Hematopoietic multipotent progenitor cell treated with erythropoietin and hydrocortisone succinate and interleukin-3 and kit ligand, for 8 days (in vitro differentiated cells): ENCODE measurements at regions not wholly inside any gene's neighbourhood (a gene's known extent, or its start where the extent isn't known, plus 50 kb on each side); places are given as distances from the start of the nearest gene placed in this dataset.
"Not testable (repeated sequence)": the region's sequence is repeated elsewhere in the genome, so short reads cannot be mapped to it uniquely, and the experiment has no call there.

Source experiments
- DNase-seq: peaks from one replicate; pipeline ENCODE4 v3.0.0-alpha.2; 2015

DNA sequence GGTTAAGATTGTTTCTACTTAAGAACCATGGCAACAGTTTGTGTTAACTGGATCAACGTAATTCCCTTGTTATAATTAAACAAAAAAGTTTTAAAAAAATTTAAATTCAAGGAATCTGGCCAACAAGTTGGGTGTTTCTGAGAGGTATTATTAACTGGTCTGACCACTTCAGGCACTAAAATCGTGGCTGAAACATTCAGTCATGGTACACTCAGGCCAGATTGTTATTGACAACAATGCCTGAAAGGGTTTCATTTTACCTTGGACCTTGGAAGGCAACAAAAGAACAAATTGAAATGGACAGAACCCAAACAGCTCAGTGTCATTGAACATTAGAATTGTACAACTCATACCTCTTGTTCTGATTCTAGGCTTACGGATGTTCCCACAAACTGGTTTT is 103.3 kb upstream of the ARMC3 start:
- DNase-seq, result no peak

DNA sequence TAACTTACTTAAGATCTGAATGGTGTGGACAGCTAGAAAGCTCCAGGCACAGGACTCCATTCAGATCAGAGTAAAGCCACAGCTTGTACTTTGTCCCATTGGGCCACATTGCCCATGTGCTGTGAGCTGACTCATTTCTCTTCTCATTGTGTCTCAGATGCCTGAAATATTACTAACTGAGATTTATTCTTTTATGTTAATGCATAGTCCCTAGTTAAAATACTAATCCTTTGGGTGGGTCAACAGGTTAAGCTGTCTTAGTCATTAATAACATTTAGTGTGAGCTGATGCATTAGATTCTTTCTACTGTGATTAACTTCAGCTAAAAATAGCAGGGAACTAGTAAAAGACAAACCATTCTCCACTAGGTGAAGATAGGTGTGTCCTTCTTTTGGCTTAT is 104.7 kb upstream of the ARMC3 start:
- no peak for DNase-seq

DNA sequence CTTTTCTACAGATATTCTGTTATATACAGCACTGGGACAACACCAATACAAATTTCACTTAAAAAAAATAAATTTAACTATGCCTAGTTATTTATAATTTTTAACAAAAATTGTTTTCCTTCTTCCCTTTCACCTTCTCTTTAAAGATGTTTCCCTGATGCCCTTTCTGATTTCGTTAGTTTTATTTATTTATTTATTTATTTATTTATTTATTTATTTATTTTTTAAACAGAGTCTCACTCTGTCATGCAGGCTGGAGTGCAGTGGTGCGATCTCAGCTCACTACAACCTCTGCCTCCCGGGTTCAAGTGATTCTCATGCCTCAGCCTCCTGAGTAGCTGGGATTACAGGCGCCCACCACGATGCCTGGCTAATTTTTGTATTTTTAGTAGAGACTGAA is 105.9 kb upstream of the ARMC3 start:
- DNase-seq, result not testable (repeated sequence)

DNA sequence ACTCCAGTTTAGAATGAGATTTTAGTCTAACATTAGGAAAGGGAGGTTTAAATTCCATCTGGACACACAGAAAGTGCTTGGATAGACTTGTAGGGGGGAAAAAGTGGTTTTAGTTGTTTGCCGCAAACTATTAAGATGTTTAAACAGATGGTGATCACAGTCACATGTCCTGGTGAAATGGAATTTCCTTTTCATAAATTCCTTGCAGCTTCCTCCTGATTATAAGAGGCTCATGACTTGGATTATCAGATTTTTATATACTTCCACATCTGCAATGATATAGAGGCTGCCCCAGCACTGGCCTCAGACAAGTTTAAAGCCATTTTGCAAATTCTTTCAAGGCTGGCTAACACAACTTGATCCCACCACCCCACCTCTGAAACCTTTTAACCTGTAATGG is 106.4 kb upstream of the ARMC3 start:
- DNase-seq, result no peak

DNA sequence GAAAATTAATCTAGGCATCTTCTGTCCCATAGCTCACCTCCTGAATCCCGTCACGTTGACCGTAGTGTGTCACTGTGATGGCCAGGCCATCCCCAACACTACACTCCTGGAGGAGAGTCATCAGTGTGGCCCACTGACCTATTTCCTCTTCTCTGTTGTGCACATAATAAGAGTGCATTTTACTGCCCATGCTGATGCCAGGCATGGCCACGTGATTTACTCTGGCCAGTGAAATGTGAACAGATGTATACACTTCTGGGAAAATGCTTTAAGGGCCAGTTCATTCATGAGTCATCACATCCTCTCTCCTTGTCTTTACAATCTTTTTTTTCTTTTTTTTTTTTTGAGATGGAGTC is 101.9 kb upstream of the PIP4K2A start:
- DNase-seq, result peak; percentile 42

DNA sequence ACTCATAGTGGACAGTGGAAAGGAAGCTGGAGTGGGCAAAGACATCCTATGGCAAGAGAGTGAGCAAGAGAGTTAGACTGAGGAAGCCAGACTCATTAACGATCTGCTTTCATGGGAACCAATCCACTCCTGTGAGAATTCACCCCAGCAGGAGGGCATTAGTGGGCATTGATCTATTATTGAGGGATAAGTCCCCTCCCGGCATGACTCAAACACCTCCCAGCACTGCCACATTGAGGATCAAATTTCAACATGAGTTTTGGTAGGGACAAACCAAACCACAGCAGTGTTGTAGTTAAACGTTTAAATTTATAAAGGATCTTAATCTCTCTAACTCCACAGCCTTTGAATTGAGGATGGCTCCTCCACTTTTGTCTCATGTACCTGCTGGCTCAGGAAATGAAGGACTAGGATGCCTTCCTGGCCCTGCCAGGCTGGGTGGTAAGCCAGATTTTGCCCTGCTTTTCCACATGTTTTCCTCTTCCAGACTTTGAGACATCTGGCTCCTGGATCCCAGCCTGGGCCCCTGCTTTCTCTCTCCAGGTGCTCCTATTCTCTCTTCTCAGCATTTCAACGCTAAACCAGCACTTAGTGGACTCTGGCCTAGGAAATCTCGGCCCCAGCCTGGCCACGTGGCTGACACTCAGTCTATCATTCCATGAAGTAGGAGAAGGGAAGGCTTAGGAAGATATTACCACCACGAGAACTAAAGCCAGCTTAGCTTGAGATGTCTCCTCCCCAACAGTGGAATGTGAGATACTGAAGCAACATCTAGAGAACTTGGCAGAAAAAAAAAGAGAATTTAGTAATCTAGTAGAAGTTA is 96.5 kb upstream of the PIP4K2A start:
- DNase-seq, result no peak

DNA sequence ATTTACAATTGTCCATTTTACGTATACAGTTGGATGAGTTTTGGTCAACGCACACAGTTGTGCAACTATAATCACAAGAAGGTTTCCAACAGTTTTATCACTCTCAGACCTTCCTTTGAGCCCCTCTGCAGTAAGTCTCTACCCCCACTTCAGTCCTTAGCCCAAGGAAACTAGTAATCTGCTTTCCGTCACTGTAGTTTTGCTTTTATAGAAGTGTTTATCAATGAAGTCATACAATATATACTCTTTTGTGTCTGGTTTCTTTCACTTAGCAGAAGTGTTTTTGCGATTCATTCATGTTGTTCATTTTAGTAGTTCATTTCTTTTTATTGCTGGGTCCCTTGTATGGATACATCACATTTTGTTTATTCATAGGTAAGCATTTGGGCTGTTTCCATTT is 92.9 kb upstream of the PIP4K2A start:
- DNase-seq, result no peak

DNA sequence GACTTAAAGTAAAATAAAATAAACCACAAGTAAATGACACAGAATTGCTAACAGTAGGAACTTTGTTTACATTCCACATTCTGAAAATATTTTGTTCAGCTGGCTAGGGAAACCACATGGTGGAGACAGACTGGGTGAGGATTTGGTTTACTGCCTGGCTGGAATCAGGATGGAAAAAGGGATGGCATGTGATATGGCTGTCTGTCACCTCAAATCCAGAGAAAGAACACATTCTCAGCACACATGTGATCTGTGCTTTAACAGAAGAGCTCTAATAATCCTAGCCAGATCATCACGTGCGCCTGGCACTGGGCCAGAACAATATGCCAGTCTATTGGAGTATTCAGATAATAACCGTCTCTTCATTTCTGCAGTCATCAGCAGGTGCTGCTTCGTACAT is 90.9 kb upstream of the PIP4K2A start:
- DNase-seq, result peak; percentile 87

DNA sequence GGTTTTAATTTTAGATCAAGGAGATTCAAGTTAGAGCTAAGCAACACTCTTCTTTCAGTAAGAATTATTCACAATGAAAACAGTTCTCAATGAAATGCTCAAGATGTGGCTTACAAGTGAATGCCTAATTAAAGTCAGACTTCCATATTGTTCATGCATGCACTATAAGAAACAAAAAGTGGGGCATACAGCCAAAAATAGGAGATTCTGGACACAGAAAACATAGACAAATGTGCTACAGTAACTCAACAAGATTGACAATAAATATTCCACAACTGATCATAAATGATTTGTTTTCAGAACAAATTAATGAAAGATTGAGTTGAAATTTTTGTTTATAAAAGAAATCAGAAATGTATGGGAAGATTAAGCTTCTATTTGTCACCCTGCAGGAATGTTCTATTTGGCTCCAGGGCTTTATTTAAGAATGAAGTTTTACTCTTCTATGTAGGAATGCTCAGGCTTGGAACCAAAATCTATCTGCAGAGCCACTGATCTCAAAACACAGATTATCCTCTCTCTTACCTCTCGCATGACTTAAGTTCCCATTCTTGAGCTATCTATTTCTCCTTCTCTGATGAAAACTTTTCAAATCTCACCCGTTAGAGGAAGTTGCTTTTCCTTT is 89.0 kb upstream of the PIP4K2A start:
- no peak for DNase-seq

DNA sequence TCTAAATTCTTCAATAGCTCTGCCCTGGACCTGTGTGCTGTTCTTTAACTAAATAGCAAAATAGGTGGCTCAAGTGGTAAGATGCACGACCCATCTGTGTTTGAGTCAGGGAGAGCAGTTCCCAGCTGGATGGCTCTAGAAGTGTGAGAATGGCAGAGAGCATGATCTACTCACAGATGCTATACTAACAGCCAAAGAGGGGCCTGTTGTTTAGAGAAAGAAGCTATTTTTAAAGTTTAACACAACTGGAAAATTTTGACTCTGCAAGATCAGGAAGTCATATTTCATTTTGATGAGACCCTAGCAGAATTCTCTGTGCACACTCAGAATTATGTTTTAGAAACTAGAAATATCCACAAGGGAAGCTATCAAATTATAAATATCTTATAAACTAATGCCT is 87.4 kb upstream of the PIP4K2A start:
- no peak for DNase-seq

DNA sequence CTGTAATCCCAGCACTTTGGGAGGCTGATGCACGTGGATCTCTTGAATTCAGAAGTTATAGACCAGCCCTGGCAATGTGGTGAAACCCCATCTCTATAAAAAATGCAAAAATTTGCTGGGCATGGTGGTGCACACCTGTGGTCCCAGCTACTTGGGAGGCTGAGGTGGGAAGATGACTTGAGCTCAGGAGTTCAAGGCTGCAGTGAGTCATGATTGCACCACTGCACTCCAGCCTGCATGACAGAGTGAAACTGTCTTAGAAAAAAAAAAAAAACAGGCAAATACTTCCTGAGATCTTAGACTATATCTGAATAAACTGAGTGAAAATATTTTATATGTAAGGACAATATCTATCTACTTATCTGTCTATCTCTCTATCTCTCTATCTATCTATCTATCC is 83.4 kb upstream of the PIP4K2A start:
- not testable (repeated sequence) for DNase-seq

DNA sequence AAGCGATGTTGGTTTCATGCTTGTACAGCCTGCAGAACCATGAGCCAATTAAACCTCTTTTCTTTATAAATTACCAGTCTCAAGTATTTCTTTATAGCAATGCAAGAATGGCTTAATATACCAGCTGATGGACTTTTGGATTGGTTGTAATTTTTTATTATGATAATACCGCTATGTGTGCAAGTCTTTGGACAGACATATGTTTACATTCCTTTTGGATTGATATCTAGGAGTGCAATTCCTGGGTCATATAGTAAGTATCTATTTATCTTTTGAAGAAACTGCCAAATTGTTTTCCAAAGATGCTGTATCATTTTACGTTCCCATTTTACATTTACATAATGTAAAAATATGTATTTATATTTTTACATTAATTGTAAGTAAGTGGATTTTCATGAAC is 81.2 kb upstream of the PIP4K2A start:
- DNase-seq, result no peak

DNA sequence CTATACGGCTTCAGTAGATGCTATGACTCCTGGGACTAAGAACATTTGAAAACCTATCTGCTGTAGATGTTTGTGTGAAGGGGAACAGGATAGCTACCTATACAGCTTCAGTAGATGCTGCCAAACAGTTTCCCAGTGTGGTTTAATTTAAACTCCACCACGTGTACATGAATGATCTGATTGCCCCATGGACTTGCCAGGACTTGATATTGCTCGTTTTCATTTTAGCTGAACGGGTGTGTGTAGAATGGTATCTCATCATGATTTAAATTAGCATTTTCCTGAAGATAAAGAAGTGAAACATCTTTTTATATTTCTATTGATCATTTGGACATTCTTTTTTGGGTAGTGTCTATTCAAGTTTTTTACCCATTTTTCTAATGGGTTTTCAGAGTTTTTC is 77.8 kb upstream of the PIP4K2A start:
- no peak for DNase-seq

DNA sequence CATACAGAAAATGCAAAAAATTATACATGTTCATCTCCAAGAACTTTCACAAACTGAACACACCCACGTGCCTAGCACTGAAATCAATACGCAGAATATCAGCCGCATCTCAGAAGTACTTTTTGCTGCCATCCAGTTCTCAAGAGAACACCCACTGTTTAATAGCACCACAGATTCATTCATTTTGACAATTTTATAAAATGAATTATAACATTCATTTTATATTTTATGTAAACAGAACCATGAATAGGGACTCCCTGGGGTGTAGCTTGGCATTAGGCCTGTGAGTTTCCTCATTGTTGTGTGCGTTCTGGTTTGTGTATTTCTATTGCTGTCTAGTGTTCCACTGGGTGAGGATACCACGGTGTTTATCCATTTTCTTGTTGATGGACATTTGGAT is 77.3 kb upstream of the PIP4K2A start:
- no peak for DNase-seq

DNA sequence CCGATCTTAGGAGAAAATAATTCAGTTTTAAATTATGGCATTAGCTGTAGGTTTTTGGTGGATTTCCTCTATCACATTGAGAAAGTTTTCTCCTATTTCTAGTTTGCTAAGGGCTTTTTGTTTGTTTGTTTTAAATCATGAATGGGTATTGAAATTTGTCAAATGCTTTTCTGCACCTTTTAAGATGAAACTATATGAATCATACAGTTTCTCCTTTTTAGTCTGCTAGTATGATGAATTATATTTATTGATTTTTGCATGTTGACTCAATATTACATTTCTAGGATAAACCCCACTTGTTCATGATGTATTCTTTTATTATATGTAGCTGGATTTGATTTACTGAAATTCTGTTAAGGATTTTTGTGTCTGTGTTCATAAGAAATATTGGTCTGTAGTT is 70.3 kb upstream of the PIP4K2A start:
- no peak for DNase-seq

DNA sequence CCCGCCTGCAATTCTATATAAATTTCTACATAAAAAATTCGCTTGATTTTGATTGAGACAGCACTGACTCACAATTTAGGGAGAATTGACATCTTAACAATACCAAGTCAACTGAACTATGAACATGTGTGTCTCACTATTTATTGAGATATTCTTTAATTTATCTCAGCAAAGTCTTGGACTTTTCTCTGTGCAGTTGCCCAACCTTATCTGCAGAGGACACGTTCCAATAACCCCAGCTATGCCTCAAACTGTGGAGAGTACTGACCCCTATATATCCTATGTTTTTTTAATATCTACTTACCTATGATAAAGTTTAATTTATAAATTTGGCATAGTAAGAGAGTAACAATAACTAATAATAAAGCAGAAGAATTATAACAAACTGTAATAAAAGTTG is 69.4 kb upstream of the PIP4K2A start:
- DNase-seq, result peak; percentile 25

DNA sequence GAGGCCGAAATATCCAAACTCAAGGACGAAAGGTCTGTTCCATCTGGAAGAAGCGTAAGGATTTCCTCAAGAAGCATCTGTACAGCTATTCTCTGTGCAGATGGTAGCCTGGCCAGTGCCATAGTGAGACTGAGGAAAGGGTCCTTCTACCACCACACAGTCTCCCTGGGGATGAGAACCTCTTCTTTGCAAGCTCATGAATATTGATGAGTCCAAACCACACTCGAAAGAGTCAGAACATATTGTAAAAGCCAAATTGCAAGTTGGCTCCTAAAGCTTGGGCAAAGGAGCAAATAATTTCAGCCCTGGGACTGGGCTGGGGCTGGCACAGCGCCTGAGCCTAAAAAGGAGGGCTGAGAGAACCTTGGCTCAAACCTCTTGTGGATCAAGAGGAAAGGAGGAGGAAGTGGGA is 66.1 kb upstream of the PIP4K2A start:
- DNase-seq, result no peak

DNA sequence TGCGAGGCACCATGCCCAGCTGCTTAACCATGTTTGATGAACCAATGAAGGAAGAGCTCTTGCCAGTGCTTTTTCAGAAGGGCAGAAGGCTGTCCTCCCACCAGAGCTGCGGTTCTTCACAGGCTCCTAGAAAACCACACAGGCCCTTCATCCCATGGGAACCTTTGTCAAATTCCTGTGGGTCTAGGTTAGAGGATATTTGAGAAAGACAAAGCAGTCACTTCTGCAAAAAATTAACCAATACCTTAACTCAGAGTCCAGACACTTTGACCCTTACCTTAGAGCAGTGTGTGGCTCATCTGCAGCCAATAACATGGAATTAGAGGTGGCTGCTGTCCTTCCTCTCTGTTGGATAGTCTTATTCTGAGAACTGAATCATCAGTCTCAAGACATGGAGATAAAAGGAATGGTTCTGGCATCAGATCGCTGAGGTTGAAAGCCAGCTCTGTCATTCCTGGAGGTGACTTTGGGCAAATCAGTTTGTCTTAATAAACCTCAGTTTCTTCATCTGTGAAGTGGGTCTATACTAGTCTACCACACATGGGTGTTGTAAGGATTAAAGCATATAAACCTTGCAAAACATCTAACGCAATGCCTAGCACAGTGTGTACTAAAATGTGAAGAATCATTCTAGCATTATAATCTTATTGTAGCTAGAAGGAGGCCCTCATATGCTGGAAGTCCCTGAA is 65.1 kb upstream of the PIP4K2A start:
- no peak for DNase-seq

DNA sequence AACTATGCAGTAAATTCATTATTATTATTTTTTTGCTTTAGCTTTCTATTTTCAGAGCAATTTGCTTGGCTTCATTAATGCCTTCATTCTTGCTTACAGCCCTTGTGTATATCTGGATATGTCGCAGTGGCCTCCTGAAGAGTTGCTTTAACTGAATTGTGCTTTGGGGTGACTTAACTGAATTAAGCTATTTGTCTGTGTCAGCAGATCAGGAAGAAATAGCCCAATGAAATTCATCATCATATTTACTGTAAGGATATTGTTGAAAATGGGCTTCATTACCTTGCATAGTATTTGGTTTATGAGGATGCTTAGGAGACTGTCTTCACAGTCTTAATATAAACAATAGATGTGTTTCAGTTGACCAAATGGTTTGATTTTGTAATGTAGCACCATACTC is 59.7 kb upstream of the PIP4K2A start:
- no peak for DNase-seq

DNA sequence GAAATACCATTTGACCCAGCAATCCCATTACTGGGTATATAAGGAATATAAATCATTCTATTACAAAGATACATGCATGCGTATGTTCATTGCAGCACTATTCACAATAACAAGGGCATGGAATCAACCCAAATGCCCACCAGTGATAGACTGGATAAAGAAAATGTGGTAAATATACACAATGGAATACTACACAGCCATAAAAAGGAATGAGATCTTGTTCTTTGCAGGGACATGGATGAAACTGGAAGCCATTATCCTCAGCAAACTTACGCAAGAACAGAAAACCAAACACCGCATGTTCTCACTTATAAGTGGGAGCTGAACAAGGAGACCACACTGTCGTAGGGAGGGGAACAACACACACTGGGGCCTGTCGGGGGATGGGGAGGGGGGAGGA is 57.3 kb upstream of the PIP4K2A start:
- not testable (repeated sequence) for DNase-seq

DNA sequence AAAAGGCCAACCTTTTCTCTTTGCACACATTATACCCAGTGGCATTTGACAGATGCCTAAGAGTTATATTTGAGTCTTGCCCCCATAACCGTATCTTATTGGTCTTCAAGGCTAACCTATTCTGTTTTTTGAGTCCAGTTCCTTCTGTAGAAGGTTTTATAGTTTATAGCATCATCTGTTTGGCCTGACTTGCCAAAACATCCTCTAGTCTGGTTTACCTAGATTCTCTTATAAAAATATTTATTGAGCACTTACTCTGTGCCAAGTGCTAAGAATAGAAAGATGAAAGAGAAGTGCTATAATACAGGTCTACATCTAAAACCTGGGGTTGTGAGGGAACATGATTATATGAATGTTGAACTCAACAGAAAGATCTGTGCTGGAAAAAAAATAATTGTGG is 55.9 kb upstream of the PIP4K2A start:
- no peak for DNase-seq

DNA sequence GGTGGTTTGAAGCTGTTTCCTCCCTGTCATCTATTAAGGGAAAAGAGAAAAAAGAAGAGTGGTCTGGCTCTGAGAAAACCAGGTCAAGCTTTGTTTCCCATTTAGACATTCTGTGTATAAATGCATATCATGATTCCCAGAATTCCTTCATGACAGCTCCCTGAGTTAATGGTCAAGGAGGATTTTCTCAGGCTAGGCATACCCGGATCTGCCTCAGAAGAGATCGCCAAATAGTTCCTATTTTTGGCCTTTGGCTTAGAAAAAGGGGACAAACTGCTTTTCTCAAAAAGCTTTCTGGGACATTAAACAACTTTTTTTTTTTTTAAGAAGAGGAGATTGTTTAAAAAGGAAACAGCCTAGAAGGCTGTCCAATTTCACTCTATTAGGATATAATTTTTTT is 53.5 kb upstream of the PIP4K2A start:
- no peak for DNase-seq

DNA sequence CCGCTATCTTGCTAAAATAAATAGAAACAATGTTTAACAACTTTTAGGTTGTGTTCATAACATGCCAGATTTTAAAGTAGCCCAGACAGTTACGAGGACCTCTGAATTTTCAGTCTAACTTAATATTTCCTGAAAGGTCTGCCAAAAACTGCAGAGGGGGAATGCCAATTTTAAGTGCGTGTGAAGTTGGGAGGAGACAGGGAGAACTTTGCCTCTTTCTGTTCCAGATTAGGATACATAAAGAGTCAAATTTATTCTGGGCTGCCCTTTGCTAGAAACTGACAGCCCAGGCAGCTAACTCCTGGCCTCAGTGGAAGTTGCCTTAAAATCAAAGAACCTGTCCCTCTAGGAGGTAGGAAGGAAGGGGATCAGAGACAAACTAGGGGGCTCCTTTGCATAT is 52.3 kb upstream of the PIP4K2A start:
- no peak for DNase-seq
